Chondrocyte (in vitro differentiated cells): ENCODE measurements at regions not wholly inside any gene's neighbourhood (a gene's known extent, or its start where the extent isn't known, plus 50 kb on each side); places are given as distances from the start of the nearest gene placed in this dataset.

Experiments
- DNase-seq: peaks from one replicate; pipeline ENCODE4 v3.0.0; 2021; ENCODE audit warnings: mixed read lengths, low spot score
- H3K27ac Mint-ChIP-seq: one replicate; pipeline ENCODE4 v1.8.0; 2021; ENCODE audit warnings: mild to moderate bottlenecking, moderate library complexity, mixed read lengths; ENCODE audit not compliant: unreplicated experiment
- H3K27me3 Mint-ChIP-seq: 2 replicates; pipeline ENCODE4 v1.8.0; 2021; ENCODE audit warnings: low read depth, mixed read lengths
- H3K36me3 Mint-ChIP-seq: 2 replicates; pipeline ENCODE4 v1.8.0; 2021; ENCODE audit warnings: low read depth, mixed read lengths
- H3K4me1 Mint-ChIP-seq: 2 replicates; pipeline ENCODE4 v1.8.0; 2021; ENCODE audit warnings: low read depth, mild to moderate bottlenecking, mixed read lengths
- H3K4me3 Mint-ChIP-seq: one replicate; pipeline ENCODE4 v1.8.0; 2021; ENCODE audit warnings: mild to moderate bottlenecking, moderate library complexity, mixed read lengths; ENCODE audit not compliant: unreplicated experiment
- H3K9me3 Mint-ChIP-seq: 2 replicates; pipeline ENCODE4 v1.8.0; 2021; ENCODE audit warnings: low read depth, mixed read lengths
- CTCF ChIP-seq: fragments of 200-600 bp; sonication (generic); IDR thresholded peaks from 2 replicates; pipeline ENCODE4 v1.5.0; 2021; ENCODE audit warnings: antibody characterized with exemption, mild to moderate bottlenecking, moderate library complexity

GRCh38 chr7:136667584-136667983 lies 200.9 kb upstream of the CHRM2 start:
- Mint-ChIP-seq H3K4me3 (no peak overlapping the region), H3K27me3 (no peaks in the 10 kb centered on the region), H3K27ac (no peak overlapping the region), H3K36me3 (peaks cover 6% of the 10 kb centered on the region), H3K9me3 (peaks cover 27% of the 10 kb centered on the region), H3K4me1 (no peaks in the 10 kb centered on the region)
- no peak for DNase-seq
- TF ChIP-seq CTCF: no peak

- Mint-ChIP-seq H3K27me3 (no peaks in the 10 kb centered on the region), H3K27ac (no peak overlapping the region), H3K36me3 (no peaks in the 10 kb centered on the region), H3K4me1 (no peaks in the 10 kb centered on the region), H3K9me3 (peaks cover 12% of the 10 kb centered on the region), H3K4me3 (no peak overlapping the region)
- no peak for DNase-seq
- TF ChIP-seq CTCF: no peak
These were observed 202.5 kb upstream of the CHRM2 start for GRCh38 chr7:136665878-136666509.

DNA sequence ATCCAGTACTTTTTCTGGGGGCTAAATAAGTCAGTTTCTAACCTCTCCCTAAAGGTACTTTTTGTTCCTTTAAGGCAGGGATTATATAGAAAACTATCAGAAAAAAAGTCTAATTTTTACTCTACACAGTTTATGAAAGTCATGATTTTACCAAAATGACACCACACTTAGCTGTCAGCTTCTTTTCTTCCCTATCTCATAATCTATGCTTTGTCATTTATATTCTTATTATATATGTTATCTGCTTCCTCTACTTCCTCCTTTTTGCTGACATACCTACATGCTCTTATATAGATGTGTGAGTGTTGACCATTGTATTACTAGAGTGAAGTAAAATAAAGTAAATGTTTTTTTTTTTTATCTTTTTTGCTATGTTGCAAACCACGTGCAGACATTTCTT lies 203.9 kb upstream of the CHRM2 start:
- Mint-ChIP-seq H3K36me3 (no peaks in the 10 kb centered on the region), H3K27me3 (no peaks in the 10 kb centered on the region), H3K9me3 (no peaks in the 10 kb centered on the region), H3K4me1 (no peaks in the 10 kb centered on the region), H3K4me3 (no peak overlapping the region), H3K27ac (no peak overlapping the region)
- no peak for DNase-seq
- no peak for TF ChIP-seq CTCF

GRCh38 chr7:136657482-136657921 lies 210.9 kb upstream of the CHRM2 start:
- Mint-ChIP-seq H3K4me1 (peaks cover 32% of the 10 kb centered on the region), H3K27me3 (no peaks in the 10 kb centered on the region), H3K27ac (no peak overlapping the region), H3K4me3 (no peak overlapping the region), H3K9me3 (no peaks in the 10 kb centered on the region), H3K36me3 (no peaks in the 10 kb centered on the region)
- peak; percentile 8 for TF ChIP-seq CTCF
- DNase-seq: no peak

GRCh38 chr7:136656516-136656915 lies 211.9 kb upstream of the CHRM2 start:
- DNase-seq: no peak
- H3K9me3 Mint-ChIP-seq: no peaks in the 10 kb centered on the region
- H3K4me1 Mint-ChIP-seq: peaks cover 40% of the 10 kb centered on the region
- no peaks in the 10 kb centered on the region for H3K36me3 Mint-ChIP-seq
- no peaks in the 10 kb centered on the region for H3K27me3 Mint-ChIP-seq
- H3K27ac Mint-ChIP-seq: no peak overlapping the region
- TF ChIP-seq CTCF: no peak
- H3K4me3 Mint-ChIP-seq: no peak overlapping the region
